Esophagus muscularis mucosa (tissue), 4 donors: ENCODE measurements at regions not wholly inside any gene's neighbourhood (a gene's known extent, or its start where the extent isn't known, plus 50 kb on each side); places are given as distances from the start of the nearest gene placed in this dataset.

ENCODE experiments used
- DNase-seq: peaks from one replicate; pipeline ENCODE4 v3.0.0-alpha.2; 2017; ENCODE audit errors: extremely low spot score
- H3K27ac ChIP-seq, 4 donors: fragments of 200-600 bp; sonication (generic); replicated peaks in 1 of 4; 1 replicate in 3 of 4; 2 replicates in 1 of 4; pipeline ENCODE4 v1.5.1; 2016 to 2019; ENCODE audit warnings: mild to moderate bottlenecking in 1 of 4
- H3K27me3 ChIP-seq, 4 donors: fragments of 200-600 bp; sonication (generic); one replicate each; pipeline versions ENCODE4 v1.5.1 to v1.6.0; 2016 to 2019
- H3K36me3 ChIP-seq, 4 donors: fragments of 200-600 bp; sonication (generic); one replicate each; pipeline ENCODE4 v1.5.1; 2016 to 2019
- H3K4me1 ChIP-seq, 4 donors: fragments of 200-600 bp; sonication (generic); one replicate each; pipeline ENCODE4 v1.5.1; 2016 to 2019
- H3K4me3 ChIP-seq, 4 donors: fragments of 200-600 bp; sonication (generic); 1 replicate in 2 of 4; 2 replicates in 2 of 4; pipeline ENCODE4 v1.5.1; 2016 to 2019; ENCODE audit warnings: mild to moderate bottlenecking in 4 of 4, moderate library complexity in 1 of 4
- H3K9me3 ChIP-seq, 4 donors: fragments of 200-600 bp; sonication (generic); 1 replicate in 3 of 4; 2 replicates in 1 of 4; pipeline ENCODE4 v1.5.1; 2016 to 2019
- CTCF ChIP-seq, 3 experiments: fragments of 200-600 bp in 2 of 3; fragments of 450-650 bp in 1 of 3; sonication (generic) in 2 of 3; IDR thresholded peaks; one replicate each; pipeline ENCODE4 v1.5.1; 2017 to 2019; ENCODE audit warnings: antibody characterized with exemption in 3 of 3, mild to moderate bottlenecking in 2 of 3, moderate library complexity in 1 of 3
- EP300 ChIP-seq: sonication (generic); formaldehyde crosslinking; IDR thresholded peaks from one replicate; pipeline ENCODE4 v1.6.1; 2017; ENCODE audit warnings: antibody characterized with exemption
- POLR2A ChIP-seq: fragments of 450-650 bp; IDR thresholded peaks from one replicate; pipeline ENCODE4 v1.6.1; 2017; ENCODE audit warnings: antibody characterized with exemption, moderate library complexity, mild to moderate bottlenecking, low read depth
- POLR2AphosphoS5 ChIP-seq, 2 donors: sonication (generic); formaldehyde crosslinking; IDR thresholded peaks; one replicate each; pipeline ENCODE4 v1.6.1; 2017; ENCODE audit warnings: antibody characterized with exemption in 2 of 2
- WGBS: methylation state at CpG from one replicate; pipeline ENCODE4 v1.1.5; 2018; 5-methylcytosine and 5-hydroxymethylcytosine counted together
- intact Hi-C: fragments of 100-400 bp; cut with DNase I; formaldehyde crosslinking; loops from one replicate; pipeline ENCODE4 v1.15.1; 2023

GRCh38 chr7:98521089-98521692 lies 95.9 kb upstream of the NPTX2 start:
- intact Hi-C loops: no loop called here
- no peak overlapping the region for H3K4me3 ChIP-seq
- H3K9me3 ChIP-seq: no peaks in the 10 kb centered on the region
- no peak for TF ChIP-seq CTCF (IDR thresholded peaks at IDR 0.05)
- TF ChIP-seq POLR2AphosphoS5 (IDR thresholded peaks at IDR 0.05): no peak
- TF ChIP-seq POLR2A: no peak
- TF ChIP-seq EP300: no peak
- no peaks in the 10 kb centered on the region for H3K4me1 ChIP-seq
- no peak for DNase-seq
- H3K27ac ChIP-seq: no peak overlapping the region
- 88% methylated on average over 11 of the region's 12 CpGs for WGBS
- H3K27me3 ChIP-seq: peaks cover 0 to 20% (median 0%) of the 10 kb centered on the region in 4 donors
- H3K36me3 ChIP-seq: no peaks in the 10 kb centered on the region

GRCh38 chr7:98520356-98520951 lies 96.6 kb upstream of the NPTX2 start:
- WGBS: 85% methylated on average over 10 of the region's 10 CpGs

GRCh38 chr7:98518159-98518947 lies 98.7 kb upstream of the NPTX2 start:
- Histone ChIP-seq H3K9me3 (no peaks in the 10 kb centered on the region), H3K27me3 (peaks cover 0 to 25% (median 0%) of the 10 kb centered on the region in 4 donors)

More at GRCh38 chr7:98520356-98520951, 96.6 kb upstream of the NPTX2 start:
- no peak for TF ChIP-seq POLR2A
- no peak for TF ChIP-seq CTCF (IDR thresholded peaks at IDR 0.05)
- no peak for TF ChIP-seq POLR2AphosphoS5 (IDR thresholded peaks at IDR 0.05)
- TF ChIP-seq EP300: no peak
- Histone ChIP-seq H3K27ac (no peak overlapping the region), H3K27me3 (peaks cover 0 to 20% (median 0%) of the 10 kb centered on the region in 4 donors), H3K36me3 (no peaks in the 10 kb centered on the region), H3K9me3 (no peaks in the 10 kb centered on the region), H3K4me1 (no peaks in the 10 kb centered on the region), H3K4me3 (no peak overlapping the region)
- DNase-seq: no peak
- intact Hi-C loops: no loop called here

GRCh38 chr7:98515201-98515600 lies 101.9 kb upstream of the NPTX2 start:
- WGBS: 84% methylated on average over 4 of the region's 4 CpGs
- Histone ChIP-seq H3K36me3 (no peaks in the 10 kb centered on the region), H3K27me3 (peaks cover 0 to 15% (median 0%) of the 10 kb centered on the region in 4 donors), H3K4me3 (no peak overlapping the region), H3K4me1 (no peaks in the 10 kb centered on the region), H3K27ac (no peak overlapping the region), H3K9me3 (no peaks in the 10 kb centered on the region)
- no peak for TF ChIP-seq CTCF (IDR thresholded peaks at IDR 0.05)
- DNase-seq: no peak
- intact Hi-C loops: no loop called here

More at GRCh38 chr7:98518159-98518947, 98.7 kb upstream of the NPTX2 start:
- H3K4me3 ChIP-seq: no peak overlapping the region
- no peaks in the 10 kb centered on the region for H3K4me1 ChIP-seq
- TF ChIP-seq POLR2A (no peak), POLR2AphosphoS5 (IDR thresholded peaks at IDR 0.05) (no peak)
- H3K27ac ChIP-seq: no peak overlapping the region
- 79% methylated on average over 24 of the region's 25 CpGs for WGBS
- no peak for DNase-seq
- no peaks in the 10 kb centered on the region for H3K36me3 ChIP-seq
- intact Hi-C loops: no loop called here

- TF ChIP-seq POLR2AphosphoS5 (IDR thresholded peaks at IDR 0.05): no peak
- no peak for TF ChIP-seq POLR2A
- no peak for TF ChIP-seq EP300
- no peak for TF ChIP-seq CTCF (IDR thresholded peaks at IDR 0.05)
- H3K36me3 ChIP-seq: no peaks in the 10 kb centered on the region
- no peak for DNase-seq
- H3K4me3 ChIP-seq: no peak overlapping the region
- intact Hi-C loops: no loop called here
- 74% methylated on average over 15 of the region's 16 CpGs for WGBS
- H3K27me3 ChIP-seq: peaks cover 0 to 15% (median 0%) of the 10 kb centered on the region in 4 donors
- no peaks in the 10 kb centered on the region for H3K9me3 ChIP-seq
- no peak overlapping the region for H3K27ac ChIP-seq
- no peaks in the 10 kb centered on the region for H3K4me1 ChIP-seq
Measured at GRCh38 chr7:98514211-98515031, 102.7 kb upstream of the NPTX2 start.
